ENCODE measurements at regions not wholly inside any gene's neighbourhood (a gene's known extent, or its start where the extent isn't known, plus 50 kb on each side); places are given as distances from the start of the nearest gene placed in this dataset.
"Not testable (repeated sequence)": the region's sequence is repeated elsewhere in the genome, so short reads cannot be mapped to it uniquely, and the experiment has no call there.

DNA sequence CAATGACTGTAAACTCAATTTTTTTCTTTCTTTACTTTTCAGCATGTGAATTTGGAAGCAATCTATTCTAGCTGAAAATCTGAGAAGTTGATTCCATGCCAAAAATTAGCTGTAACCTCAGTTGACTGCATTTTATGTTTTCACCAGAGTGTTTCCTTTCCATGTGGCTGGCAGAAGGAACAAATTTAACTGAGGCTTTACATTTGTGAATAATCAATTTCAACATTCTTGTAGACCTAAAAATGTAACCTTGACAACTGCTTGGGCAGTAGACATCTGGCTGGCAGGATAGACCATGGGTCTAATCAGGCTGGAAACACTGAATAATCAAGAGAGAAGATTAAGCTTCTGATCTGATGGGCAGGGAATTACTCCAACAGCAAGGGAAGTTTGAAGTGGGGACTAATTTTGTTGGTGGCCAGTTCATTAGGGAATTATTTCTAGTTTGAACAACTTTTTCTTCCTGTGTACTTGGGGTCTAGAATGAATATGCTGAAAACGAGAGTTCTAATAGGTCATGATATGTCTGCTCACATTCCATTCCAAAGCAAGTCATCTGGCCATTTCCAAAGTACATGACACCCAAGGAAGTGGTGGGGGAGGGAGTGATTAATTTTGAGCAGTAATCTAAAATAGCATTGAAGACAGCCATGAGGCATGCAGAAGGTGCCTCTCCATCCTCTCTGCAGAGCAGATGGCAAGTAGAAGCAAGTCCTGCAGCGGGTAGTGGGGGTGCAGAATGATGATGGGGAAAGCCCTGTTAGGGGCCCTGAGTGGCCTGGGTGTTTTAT lies 68.2 kb downstream of the ATP23 start:
- H3K36me3 ChIP-seq = no peaks in the 10 kb centered on the region
- no peaks in the 10 kb centered on the region for H3K27me3 ChIP-seq (ENCODE audit: low read depth)
- H3K4me3 ChIP-seq = no peak overlapping the region
- H3K9me3 ChIP-seq = no peaks in the 10 kb centered on the region
- DNase-seq = no peak
- no peak for ATAC-seq
- intact Hi-C loops (cut with DNase I) = no loop called here
- H3K27ac ChIP-seq = no peak overlapping the region
- no peaks in the 10 kb centered on the region for H3K4me1 ChIP-seq
- TF ChIP-seq, protein P1, sequence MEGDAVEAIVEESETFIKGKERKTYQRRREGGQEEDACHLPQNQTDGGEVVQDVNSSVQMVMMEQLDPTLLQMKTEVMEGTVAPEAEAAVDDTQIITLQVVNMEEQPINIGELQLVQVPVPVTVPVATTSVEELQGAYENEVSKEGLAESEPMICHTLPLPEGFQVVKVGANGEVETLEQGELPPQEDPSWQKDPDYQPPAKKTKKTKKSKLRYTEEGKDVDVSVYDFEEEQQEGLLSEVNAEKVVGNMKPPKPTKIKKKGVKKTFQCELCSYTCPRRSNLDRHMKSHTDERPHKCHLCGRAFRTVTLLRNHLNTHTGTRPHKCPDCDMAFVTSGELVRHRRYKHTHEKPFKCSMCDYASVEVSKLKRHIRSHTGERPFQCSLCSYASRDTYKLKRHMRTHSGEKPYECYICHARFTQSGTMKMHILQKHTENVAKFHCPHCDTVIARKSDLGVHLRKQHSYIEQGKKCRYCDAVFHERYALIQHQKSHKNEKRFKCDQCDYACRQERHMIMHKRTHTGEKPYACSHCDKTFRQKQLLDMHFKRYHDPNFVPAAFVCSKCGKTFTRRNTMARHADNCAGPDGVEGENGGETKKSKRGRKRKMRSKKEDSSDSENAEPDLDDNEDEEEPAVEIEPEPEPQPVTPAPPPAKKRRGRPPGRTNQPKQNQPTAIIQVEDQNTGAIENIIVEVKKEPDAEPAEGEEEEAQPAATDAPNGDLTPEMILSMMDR (IDR thresholded peaks at IDR 0.05) = no peak

DNA sequence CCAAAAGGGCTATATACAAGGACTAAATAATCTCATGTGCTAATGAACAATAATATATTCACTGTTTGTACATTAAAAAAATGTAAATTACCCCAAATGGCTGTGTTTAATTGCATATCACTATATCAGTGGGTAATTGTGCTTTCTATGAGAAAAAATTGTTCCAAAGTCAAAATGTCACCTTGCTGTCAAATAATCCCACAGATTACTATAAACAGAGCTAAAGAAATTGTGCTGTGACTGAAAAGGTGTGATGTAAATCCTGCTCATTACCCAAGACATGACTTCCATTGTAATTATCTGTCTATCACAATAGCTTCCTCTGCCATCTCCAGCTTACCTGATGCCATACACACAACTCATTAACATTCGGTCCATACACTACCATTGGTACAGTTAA lies 70.3 kb downstream of the ATP23 start:
- no peaks in the 10 kb centered on the region for H3K27me3 ChIP-seq (ENCODE audit: low read depth)
- H3K4me1 ChIP-seq = no peaks in the 10 kb centered on the region
- intact Hi-C loops (cut with DNase I) = no loop called here
- no peak overlapping the region for H3K4me3 ChIP-seq
- TF ChIP-seq, protein P1 (IDR thresholded peaks at IDR 0.05) = no peak
- H3K27ac ChIP-seq = no peak overlapping the region
- ATAC-seq = no peak
- no peaks in the 10 kb centered on the region for H3K36me3 ChIP-seq
- no peak for DNase-seq
- no peaks in the 10 kb centered on the region for H3K9me3 ChIP-seq

DNA sequence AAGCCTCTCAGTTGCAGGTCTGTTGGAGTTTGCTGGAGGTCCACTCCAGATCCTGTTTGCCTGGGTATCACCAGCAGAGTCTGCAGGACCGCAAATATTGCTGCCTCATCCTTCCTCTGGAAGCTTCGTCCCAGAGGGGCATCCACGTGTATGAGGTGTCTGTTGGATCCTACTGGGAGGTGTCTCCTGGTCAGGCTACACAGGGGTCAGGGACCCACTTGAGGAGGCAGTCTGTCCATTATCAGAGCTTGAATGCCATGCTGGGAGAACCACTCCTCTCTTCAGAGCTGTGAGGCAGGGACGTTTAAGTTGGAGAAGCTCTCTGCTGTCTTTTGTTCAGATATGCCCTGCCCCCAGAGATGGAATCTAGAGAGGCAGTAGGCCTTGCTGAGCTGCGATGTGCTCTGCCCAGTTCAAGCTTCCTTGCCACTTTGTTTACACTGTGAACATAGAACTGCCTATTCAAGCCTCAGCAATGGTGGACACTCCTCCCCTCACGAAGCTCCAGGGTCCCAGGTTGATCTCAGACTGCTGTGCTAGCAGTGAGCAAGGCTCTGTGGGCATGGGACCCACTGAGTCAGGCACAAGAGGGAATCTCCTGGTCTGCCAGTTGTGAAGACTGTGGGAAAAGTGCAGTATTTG lies 81.1 kb downstream of the ATP23 start:
- H3K27me3 ChIP-seq (ENCODE audit: low read depth); H3K4me3 ChIP-seq; H3K9me3 ChIP-seq; H3K36me3 ChIP-seq; intact Hi-C loops (cut with DNase I); ATAC-seq; H3K27ac ChIP-seq; DNase-seq; H3K4me1 ChIP-seq: not testable (repeated sequence)

DNA sequence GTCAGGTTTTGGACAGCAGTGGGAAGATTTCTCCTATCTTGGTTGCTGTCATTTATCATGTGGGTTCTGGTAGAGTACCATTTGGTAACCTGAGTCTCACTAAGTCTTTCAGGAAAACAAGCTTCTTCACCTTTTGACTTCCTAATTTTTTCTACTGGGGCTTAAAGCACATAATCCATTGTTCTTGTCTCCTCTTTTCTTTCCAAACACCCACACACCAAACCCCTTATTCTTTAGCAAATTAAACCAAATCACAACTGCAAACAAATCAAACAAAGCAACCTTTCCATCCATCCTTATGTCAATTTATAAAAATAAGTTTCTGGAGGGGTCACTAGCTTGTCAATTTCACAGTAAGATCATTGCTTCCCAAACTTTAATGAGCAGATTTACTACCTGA lies 84.1 kb downstream of the ATP23 start:
- DNase-seq = no peak
- no peaks in the 10 kb centered on the region for H3K36me3 ChIP-seq
- H3K27ac ChIP-seq = no peak overlapping the region
- no peaks in the 10 kb centered on the region for H3K9me3 ChIP-seq
- no peaks in the 10 kb centered on the region for H3K27me3 ChIP-seq (ENCODE audit: low read depth)
- intact Hi-C loops (cut with DNase I) = no loop called here
- ATAC-seq = no peak
- no peak overlapping the region for H3K4me3 ChIP-seq
- H3K4me1 ChIP-seq = no peaks in the 10 kb centered on the region
- TF ChIP-seq, protein P1 (IDR thresholded peaks at IDR 0.05) = no peak

DNA sequence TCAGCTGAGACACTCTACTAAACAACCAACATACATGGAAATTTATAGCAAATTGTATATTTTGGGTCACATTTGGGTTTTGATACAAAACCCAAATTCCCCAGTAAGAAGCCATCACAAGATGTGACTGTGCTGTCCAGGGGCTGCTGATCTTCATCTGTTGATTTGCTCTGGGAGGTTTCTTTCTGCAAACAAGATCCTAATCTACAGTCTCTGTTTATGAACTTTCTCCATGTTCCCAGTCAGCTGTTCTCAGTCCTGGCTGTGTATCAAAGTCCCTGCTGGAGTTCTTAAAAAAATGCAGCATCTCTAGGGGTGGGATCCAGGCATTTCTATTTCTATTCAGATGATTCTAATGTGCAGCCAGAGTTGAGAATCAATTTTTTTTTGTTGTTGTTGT lies 85.1 kb downstream of the ATP23 start:
- no peak for ATAC-seq
- TF ChIP-seq, protein P1 (IDR thresholded peaks at IDR 0.05) = no peak
- no peak overlapping the region for H3K27ac ChIP-seq
- no peaks in the 10 kb centered on the region for H3K9me3 ChIP-seq
- no peaks in the 10 kb centered on the region for H3K36me3 ChIP-seq
- no peaks in the 10 kb centered on the region for H3K27me3 ChIP-seq (ENCODE audit: low read depth)
- no peaks in the 10 kb centered on the region for H3K4me1 ChIP-seq
- intact Hi-C loops (cut with DNase I) = no loop called here
- H3K4me3 ChIP-seq = no peak overlapping the region
- DNase-seq = no peak
